Smooth muscle cell (in vitro differentiated cells): ENCODE measurements at regions not wholly inside any gene's neighbourhood (a gene's known extent, or its start where the extent isn't known, plus 50 kb on each side); places are given as distances from the start of the nearest gene placed in this dataset.

ENCODE experiments used
- DNase-seq: peaks from one replicate; lab custom pipeline; 2025; ENCODE audit not compliant: unreplicated experiment; lab: John Stamatoyannopoulos, UW
- H2AFZ ChIP-seq: fragments of 200-600 bp; sonication (generic); 2 replicates; pipeline ENCODE4 v1.6.0; 2016; ENCODE audit warnings: antibody characterized with exemption, low read depth, mild to moderate bottlenecking
- H3F3A ChIP-seq: fragments of 200-600 bp; sonication (generic); 2 replicates; pipeline ENCODE4 v1.6.0; 2017; ENCODE audit warnings: antibody characterized with exemption, low read depth
- H3K27ac ChIP-seq: fragments of 200-600 bp; sonication (generic); 2 replicates; pipeline ENCODE4 v1.5.1; 2016; ENCODE audit warnings: low read depth, mild to moderate bottlenecking
- H3K27me3 ChIP-seq: fragments of 200-600 bp; sonication (generic); 2 replicates; pipeline ENCODE4 v1.6.1; 2016; ENCODE audit warnings: low read depth, mild to moderate bottlenecking
- H3K36me3 ChIP-seq: fragments of 200-600 bp; sonication (generic); 2 replicates; pipeline ENCODE4 v1.5.1; 2016; ENCODE audit warnings: low read depth
- H3K4me1 ChIP-seq: fragments of 200-600 bp; sonication (generic); 2 replicates; pipeline ENCODE4 v1.5.1; 2016; ENCODE audit warnings: low read depth
- H3K4me2 ChIP-seq: fragments of 200-600 bp; sonication (generic); 2 replicates; pipeline ENCODE4 v1.6.0; 2016; ENCODE audit warnings: mild to moderate bottlenecking
- H3K4me3 ChIP-seq: fragments of 200-600 bp; sonication (generic); 2 replicates; pipeline ENCODE4 v1.5.1; 2016; ENCODE audit warnings: mild to moderate bottlenecking
- H3K79me2 ChIP-seq: fragments of 200-600 bp; sonication (generic); 2 replicates; pipeline ENCODE4 v1.6.0; 2016; ENCODE audit warnings: low read depth, mild to moderate bottlenecking
- H3K9ac ChIP-seq: fragments of 200-600 bp; sonication (generic); 2 replicates; pipeline ENCODE4 v1.6.0; 2016; ENCODE audit warnings: low read depth
- H3K9me3 ChIP-seq: fragments of 200-600 bp; sonication (generic); replicated peaks from 2 replicates; pipeline ENCODE4 v1.5.1; 2016; ENCODE audit warnings: low read depth
- H4K20me1 ChIP-seq: fragments of 200-600 bp; sonication (generic); 2 replicates; pipeline ENCODE4 v1.6.0; 2016; ENCODE audit warnings: low read depth
- WGBS: methylation state at CpG from one replicate; pipeline ENCODE4 v1.1.7; 2016; ENCODE audit warnings: low lambda C conversion rate; 5-methylcytosine and 5-hydroxymethylcytosine counted together
- TF ChIP-seq, protein P1 (sequence below): fragments of 200-600 bp; sonication (generic); IDR thresholded peaks from 2 replicates; pipeline ENCODE4 v1.5.1; 2017; ENCODE audit warnings: borderline replicate concordance, mild to moderate bottlenecking, antibody characterized with exemption; ENCODE audit not compliant: insufficient read depth, poor library complexity, severe bottlenecking

DNA sequence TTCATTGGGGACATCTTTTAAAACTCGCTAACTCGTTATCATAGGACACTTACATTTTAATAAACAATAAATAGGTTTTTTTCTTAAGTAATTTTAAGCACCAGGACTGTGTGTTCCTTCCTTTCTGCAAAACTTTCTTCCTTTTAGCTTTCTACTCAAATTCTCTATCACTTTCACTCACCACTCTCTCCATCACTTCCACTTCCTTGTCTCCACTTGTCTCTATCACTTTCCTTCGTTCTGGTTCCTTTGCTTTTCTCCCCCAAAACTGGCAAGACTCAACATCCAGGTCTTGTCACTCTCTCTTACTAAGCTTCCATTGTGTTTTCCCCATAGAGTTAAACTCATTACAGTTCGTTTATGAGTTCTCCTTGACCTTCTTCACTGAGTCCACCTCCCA, 99.0 kb downstream of the ZPLD1 start:
- WGBS = 91% methylated on average over 4 of the region's 4 CpGs
- Histone ChIP-seq H3K4me1 (peaks cover 3% of the 10 kb centered on the region), H3K4me2 (no peak overlapping the region), H3K9me3 (no peaks in the 10 kb centered on the region), H3K27ac (no peak overlapping the region), H3F3A (no peaks in the 10 kb centered on the region), H3K36me3 (no peaks in the 10 kb centered on the region), H3K79me2 (no peaks in the 10 kb centered on the region), H4K20me1 (no peaks in the 10 kb centered on the region), H3K9ac (no peak overlapping the region), H2AFZ (no peak overlapping the region), H3K4me3 (no peak overlapping the region), H3K27me3 (peaks cover 7% of the 10 kb centered on the region)
- TF ChIP-seq, protein P1, sequence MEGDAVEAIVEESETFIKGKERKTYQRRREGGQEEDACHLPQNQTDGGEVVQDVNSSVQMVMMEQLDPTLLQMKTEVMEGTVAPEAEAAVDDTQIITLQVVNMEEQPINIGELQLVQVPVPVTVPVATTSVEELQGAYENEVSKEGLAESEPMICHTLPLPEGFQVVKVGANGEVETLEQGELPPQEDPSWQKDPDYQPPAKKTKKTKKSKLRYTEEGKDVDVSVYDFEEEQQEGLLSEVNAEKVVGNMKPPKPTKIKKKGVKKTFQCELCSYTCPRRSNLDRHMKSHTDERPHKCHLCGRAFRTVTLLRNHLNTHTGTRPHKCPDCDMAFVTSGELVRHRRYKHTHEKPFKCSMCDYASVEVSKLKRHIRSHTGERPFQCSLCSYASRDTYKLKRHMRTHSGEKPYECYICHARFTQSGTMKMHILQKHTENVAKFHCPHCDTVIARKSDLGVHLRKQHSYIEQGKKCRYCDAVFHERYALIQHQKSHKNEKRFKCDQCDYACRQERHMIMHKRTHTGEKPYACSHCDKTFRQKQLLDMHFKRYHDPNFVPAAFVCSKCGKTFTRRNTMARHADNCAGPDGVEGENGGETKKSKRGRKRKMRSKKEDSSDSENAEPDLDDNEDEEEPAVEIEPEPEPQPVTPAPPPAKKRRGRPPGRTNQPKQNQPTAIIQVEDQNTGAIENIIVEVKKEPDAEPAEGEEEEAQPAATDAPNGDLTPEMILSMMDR = no peak
- no peak for DNase-seq

DNA sequence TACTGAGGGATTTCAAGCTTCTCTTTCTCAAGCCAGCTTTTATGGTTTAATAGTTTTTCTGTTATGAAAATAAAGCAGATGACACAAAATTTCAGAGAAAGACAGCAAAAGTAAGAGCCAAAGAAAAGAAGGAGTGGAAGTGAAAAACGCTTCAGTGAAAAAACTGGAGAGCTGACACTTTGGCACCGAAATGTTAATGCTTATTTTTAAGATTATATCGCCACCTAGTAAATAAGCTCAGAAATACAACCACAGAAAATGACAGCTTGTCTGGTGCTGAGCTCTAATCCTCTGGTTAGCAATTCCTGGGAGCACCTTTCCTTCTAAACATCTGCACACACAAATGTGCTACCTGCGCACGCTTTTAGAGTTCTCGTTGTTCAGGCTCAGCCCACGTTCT, 101.6 kb downstream of the ZPLD1 start:
- Histone ChIP-seq H3K36me3 (no peaks in the 10 kb centered on the region), H3K4me3 (peak overlapping the region; percentile 14), H2AFZ (peak overlapping the region; percentile 72), H3K27ac (no peak overlapping the region), H3K9me3 (no peaks in the 10 kb centered on the region), H3K4me2 (peak overlapping the region; percentile 70), H3K9ac (no peak overlapping the region), H4K20me1 (no peaks in the 10 kb centered on the region), H3K27me3 (peaks cover 7% of the 10 kb centered on the region), H3K79me2 (no peaks in the 10 kb centered on the region), H3F3A (no peaks in the 10 kb centered on the region), H3K4me1 (peaks cover 3% of the 10 kb centered on the region)
- 39% methylated on average over 7 of the region's 7 CpGs for WGBS
- no peak for DNase-seq
- TF ChIP-seq, protein P1 = peak; percentile 46

DNA sequence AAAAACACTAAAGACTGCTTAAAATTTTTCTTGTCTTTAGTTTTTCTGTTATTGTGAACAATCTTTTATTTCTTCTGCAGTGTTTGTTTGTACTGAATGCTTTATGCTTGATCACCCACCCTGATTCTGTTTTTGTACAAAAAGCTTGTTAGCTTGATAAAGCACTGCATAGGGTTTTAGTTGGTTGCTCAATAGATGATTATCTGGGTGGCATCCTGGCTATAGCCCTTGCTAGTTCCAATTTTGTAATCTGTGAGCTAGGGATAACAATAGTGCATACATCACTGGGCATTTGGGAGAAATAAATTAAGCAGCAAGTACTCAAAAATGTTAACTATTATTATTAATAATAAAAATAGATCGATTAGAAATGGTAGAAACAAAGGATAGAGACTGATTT, 102.3 kb downstream of the ZPLD1 start:
- TF ChIP-seq, protein P1 = no peak
- WGBS = 79% methylated on average over 1 of the region's 1 CpG

DNA sequence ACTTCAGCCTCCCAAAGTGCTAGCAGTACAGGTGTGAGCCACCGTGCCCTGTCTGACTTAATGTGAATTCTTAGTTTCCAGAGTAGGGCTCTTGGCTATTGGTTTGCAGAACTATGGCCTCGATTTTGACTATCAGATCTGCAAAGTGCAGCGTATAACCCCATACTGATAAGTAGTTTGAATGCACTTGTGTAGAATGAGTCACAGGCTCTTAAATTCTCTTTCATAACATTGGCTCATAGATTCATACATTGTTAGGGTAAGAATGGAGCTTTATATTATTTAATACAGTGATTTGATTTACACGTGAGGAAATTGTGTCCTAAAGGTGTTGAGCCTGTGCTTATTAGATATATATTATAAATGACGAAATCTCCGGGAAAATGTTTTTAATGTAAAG, 109.9 kb downstream of the ZPLD1 start:
- DNase-seq = no peak
- Histone ChIP-seq H3K4me3 (no peak overlapping the region), H3K79me2 (no peaks in the 10 kb centered on the region), H3K36me3 (no peaks in the 10 kb centered on the region), H3K27me3 (no peaks in the 10 kb centered on the region), H4K20me1 (no peaks in the 10 kb centered on the region), H3K9me3 (no peaks in the 10 kb centered on the region), H3K27ac (no peak overlapping the region), H2AFZ (no peak overlapping the region), H3K4me1 (no peaks in the 10 kb centered on the region), H3K4me2 (no peak overlapping the region), H3K9ac (no peak overlapping the region), H3F3A (no peaks in the 10 kb centered on the region)
- WGBS = 86% methylated on average over 6 of the region's 6 CpGs
- TF ChIP-seq, protein P1 = no peak

More for the DNA sequence above, 102.3 kb downstream of the ZPLD1 start:
- Histone ChIP-seq H3K4me1 (peaks cover 3% of the 10 kb centered on the region), H3K27ac (no peak overlapping the region), H3K4me3 (no peak overlapping the region), H3K9ac (no peak overlapping the region), H3K79me2 (no peaks in the 10 kb centered on the region), H3K36me3 (no peaks in the 10 kb centered on the region), H3K9me3 (no peaks in the 10 kb centered on the region), H3F3A (no peaks in the 10 kb centered on the region), H2AFZ (no peak overlapping the region), H3K4me2 (no peak overlapping the region), H3K27me3 (peaks cover 7% of the 10 kb centered on the region), H4K20me1 (no peaks in the 10 kb centered on the region)
- DNase-seq = no peak
